Keratinocyte (primary cell): ENCODE measurements at regions not wholly inside any gene's neighbourhood (a gene's known extent, or its start where the extent isn't known, plus 50 kb on each side); places are given as distances from the start of the nearest gene placed in this dataset.

Experiments
- DNase-seq: peaks from one replicate; pipeline ENCODE4 v3.0.0-alpha.2; 2011; ENCODE audit warnings: low read depth, missing footprints, low spot score
- FAIRE-seq: peaks from 2 replicates; lab custom pipeline; 2011; peaks lifted over from hg19 to GRCh38; lab: Jason Lieb, UNC
- H2AFZ ChIP-seq: 2 replicates; pipeline ENCODE4 v1.6.0; 2012; ENCODE audit warnings: low read length, control low read depth, inconsistent platforms; ENCODE audit not compliant: control insufficient read depth
- H3K27ac ChIP-seq: 2 replicates; pipeline ENCODE4 v1.5.1; 2011; ENCODE audit warnings: low read length; ENCODE audit not compliant: control insufficient read depth, insufficient read depth
- H3K27me3 ChIP-seq: 3 replicates; pipeline ENCODE4 v1.6.0; 2011; ENCODE audit warnings: low read length; ENCODE audit not compliant: control insufficient read depth, insufficient read depth; ENCODE audit errors: extremely low read depth
- H3K36me3 ChIP-seq, 2 experiments: 2 replicates in 1 of 2; 3 replicates in 1 of 2; pipeline ENCODE4 v1.5.1; 2011; ENCODE audit warnings: low read length in 2 of 2, mild to moderate bottlenecking in 1 of 2; ENCODE audit not compliant: control insufficient read depth in 2 of 2, insufficient read depth in 2 of 2; ENCODE audit errors: extremely low read depth in 1 of 2
- H3K4me1 ChIP-seq: 3 replicates; pipeline ENCODE4 v1.5.1; 2011; ENCODE audit warnings: low read length; ENCODE audit not compliant: control insufficient read depth, insufficient read depth; ENCODE audit errors: extremely low read depth
- H3K4me2 ChIP-seq: 3 replicates; pipeline ENCODE4 v1.6.0; 2011; ENCODE audit warnings: low read depth, low read length; ENCODE audit not compliant: control insufficient read depth, insufficient read depth; ENCODE audit errors: extremely low read depth
- H3K4me3 ChIP-seq, 3 experiments: fragments of 200-600 bp in 1 of 3; sonication (generic) in 1 of 3; 2 replicates in 2 of 3; 3 replicates in 1 of 3; pipeline ENCODE4 v1.5.1; 2011 to 2016; ENCODE audit warnings: low read length in 3 of 3, mild to moderate bottlenecking in 3 of 3, control low read depth in 2 of 3, inconsistent platforms in 1 of 3, low read depth in 1 of 3, mixed read lengths in 1 of 3, mixed run types in 1 of 3, moderate library complexity in 1 of 3; ENCODE audit not compliant: control insufficient read depth in 2 of 3, insufficient read depth in 2 of 3; ENCODE audit errors: extremely low read depth in 1 of 3
- H3K79me2 ChIP-seq: 2 replicates; pipeline ENCODE4 v1.6.0; 2012; ENCODE audit warnings: low read length; ENCODE audit not compliant: control insufficient read depth, insufficient read depth
- H3K9ac ChIP-seq: 3 replicates; pipeline ENCODE4 v1.6.0; 2011; ENCODE audit warnings: low read length; ENCODE audit not compliant: control insufficient read depth, insufficient read depth; ENCODE audit errors: extremely low read depth
- H3K9me1 ChIP-seq: 3 replicates; pipeline ENCODE4 v1.6.0; 2011; ENCODE audit warnings: low read length; ENCODE audit not compliant: control insufficient read depth, insufficient read depth; ENCODE audit errors: extremely low read depth
- H3K9me3 ChIP-seq: 2 replicates; pipeline ENCODE4 v1.5.1; 2012; ENCODE audit warnings: low read depth, low read length; ENCODE audit not compliant: control insufficient read depth
- H4K20me1 ChIP-seq: 3 replicates; pipeline ENCODE4 v1.6.0; 2011; ENCODE audit warnings: low read length; ENCODE audit not compliant: control insufficient read depth, insufficient read depth; ENCODE audit errors: extremely low read depth
- EZH2 ChIP-seq: IDR thresholded peaks from one replicate; pipeline ENCODE4 v1.6.1; 2012; ENCODE audit warnings: inconsistent platforms, mild to moderate bottlenecking, low read length, moderate library complexity
- dilution Hi-C: fragments of 300-500 bp; cut with MboI; formaldehyde crosslinking; loops from one replicate; pipeline ENCODE4 v1.7.0; 2020; ENCODE audit warnings: low sequenced_read_pairs; ENCODE audit not compliant: extremely low pct_ligation_motif_present
- TF ChIP-seq, protein P1 (sequence below), 3 experiments: IDR thresholded peaks in 1 of 3; conservative IDR thresholded peaks in 1 of 3; optimal IDR thresholded peaks in 1 of 3; 2 replicates in 2 of 3; 3 replicates in 1 of 3; pipeline versions ENCODE3 to v1.5.1; 2011; ENCODE audit warnings: low read length in 3 of 3, mild to moderate bottlenecking in 3 of 3, moderate library complexity in 2 of 3, control low read depth in 1 of 3, inconsistent platforms in 1 of 3; ENCODE audit not compliant: insufficient read depth in 2 of 3; ENCODE audit errors: extremely low read depth in 1 of 3

DNA sequence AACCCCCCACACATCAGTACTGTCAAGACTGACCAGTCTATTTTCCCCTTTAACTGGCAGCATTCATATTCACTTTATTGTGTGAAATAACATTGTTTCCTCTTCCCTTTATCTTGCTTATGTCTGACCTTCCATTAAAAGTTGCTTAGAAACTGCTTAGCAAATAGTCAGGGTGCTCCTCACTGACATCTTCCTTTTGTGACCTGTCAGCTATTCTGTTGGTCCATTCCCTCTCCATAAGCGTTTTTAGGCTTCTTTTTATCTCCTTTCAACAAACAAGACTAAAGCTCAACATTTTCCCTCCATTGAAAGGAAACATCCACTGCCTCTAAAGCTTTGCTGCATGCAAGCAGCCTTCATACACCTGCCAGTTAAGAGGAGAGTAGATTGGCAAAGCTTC lies 147.7 kb upstream of the VGLL2 start:
- Histone ChIP-seq H3K27me3 (no peaks in the 10 kb centered on the region), H3K4me1 (no peaks in the 10 kb centered on the region), H3K9ac (no peak overlapping the region), H3K27ac (no peak overlapping the region), H4K20me1 (no peaks in the 10 kb centered on the region), H2AFZ (no peak overlapping the region), H3K9me3 (no peaks in the 10 kb centered on the region), H3K36me3 (no peaks in the 10 kb centered on the region), H3K9me1 (no peaks in the 10 kb centered on the region), H3K4me2 (no peak overlapping the region), H3K4me3 (no peak overlapping the region), H3K79me2 (no peaks in the 10 kb centered on the region)
- DNase-seq: no peak
- dilution Hi-C loops: no loop called here
- TF ChIP-seq EZH2: no peak
- TF ChIP-seq, protein P1, sequence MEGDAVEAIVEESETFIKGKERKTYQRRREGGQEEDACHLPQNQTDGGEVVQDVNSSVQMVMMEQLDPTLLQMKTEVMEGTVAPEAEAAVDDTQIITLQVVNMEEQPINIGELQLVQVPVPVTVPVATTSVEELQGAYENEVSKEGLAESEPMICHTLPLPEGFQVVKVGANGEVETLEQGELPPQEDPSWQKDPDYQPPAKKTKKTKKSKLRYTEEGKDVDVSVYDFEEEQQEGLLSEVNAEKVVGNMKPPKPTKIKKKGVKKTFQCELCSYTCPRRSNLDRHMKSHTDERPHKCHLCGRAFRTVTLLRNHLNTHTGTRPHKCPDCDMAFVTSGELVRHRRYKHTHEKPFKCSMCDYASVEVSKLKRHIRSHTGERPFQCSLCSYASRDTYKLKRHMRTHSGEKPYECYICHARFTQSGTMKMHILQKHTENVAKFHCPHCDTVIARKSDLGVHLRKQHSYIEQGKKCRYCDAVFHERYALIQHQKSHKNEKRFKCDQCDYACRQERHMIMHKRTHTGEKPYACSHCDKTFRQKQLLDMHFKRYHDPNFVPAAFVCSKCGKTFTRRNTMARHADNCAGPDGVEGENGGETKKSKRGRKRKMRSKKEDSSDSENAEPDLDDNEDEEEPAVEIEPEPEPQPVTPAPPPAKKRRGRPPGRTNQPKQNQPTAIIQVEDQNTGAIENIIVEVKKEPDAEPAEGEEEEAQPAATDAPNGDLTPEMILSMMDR (optimal IDR thresholded peaks at IDR 0.05 in 1 of 3, IDR thresholded peaks at IDR 0.05 in 1 of 3, conservative IDR thresholded peaks at IDR 0.05 in 1 of 3; ENCODE audit: extremely low read depth in 1 of 3, insufficient read depth in 2 of 3, low read length in 3 of 3): no peak
- FAIRE-seq: no peak

DNA sequence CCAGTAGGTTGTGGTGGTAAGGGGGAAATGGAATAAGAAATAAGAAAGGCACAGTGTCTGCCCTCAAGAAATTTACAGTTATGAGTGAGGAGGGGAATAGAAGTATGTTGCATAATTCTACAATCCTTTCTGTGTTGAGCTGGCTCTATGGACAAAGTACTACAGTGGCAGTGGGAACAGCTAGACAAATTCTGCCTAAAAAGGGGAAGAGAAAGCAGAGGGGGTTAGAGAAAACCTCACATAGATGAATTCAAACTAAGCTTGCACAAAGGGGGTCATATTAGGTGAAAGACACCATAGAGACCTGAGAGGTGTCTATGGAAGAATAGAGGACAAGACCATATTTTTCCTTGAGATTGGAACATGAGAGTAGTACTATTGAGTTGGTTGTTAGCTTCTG lies 146.9 kb upstream of the VGLL2 start:
- H3K36me3 ChIP-seq: no peaks in the 10 kb centered on the region
- no peak overlapping the region for H3K4me3 ChIP-seq
- H4K20me1 ChIP-seq: no peaks in the 10 kb centered on the region
- H3K27me3 ChIP-seq: no peaks in the 10 kb centered on the region
- no peak overlapping the region for H3K9ac ChIP-seq
- no peaks in the 10 kb centered on the region for H3K9me1 ChIP-seq
- no peaks in the 10 kb centered on the region for H3K9me3 ChIP-seq
- TF ChIP-seq EZH2: no peak
- TF ChIP-seq, protein P1 (optimal IDR thresholded peaks at IDR 0.05 in 1 of 3, IDR thresholded peaks at IDR 0.05 in 1 of 3, conservative IDR thresholded peaks at IDR 0.05 in 1 of 3; ENCODE audit: extremely low read depth in 1 of 3, insufficient read depth in 2 of 3, low read length in 3 of 3): no peak
- DNase-seq (no peak), FAIRE-seq (no peak)
- H3K4me2 ChIP-seq: no peak overlapping the region
- no peak overlapping the region for H3K27ac ChIP-seq
- H3K79me2 ChIP-seq: no peaks in the 10 kb centered on the region
- dilution Hi-C loops: no loop called here
- H3K4me1 ChIP-seq: no peaks in the 10 kb centered on the region
- H2AFZ ChIP-seq: no peak overlapping the region
